K562 (cell line): ENCODE measurements at regions not wholly inside any gene's neighbourhood (a gene's known extent, or its start where the extent isn't known, plus 50 kb on each side); places are given as distances from the start of the nearest gene placed in this dataset.

Experiments
- ATAC-seq: fragments of 200-7000 bp; cut with Tn5 transposase; 3 replicates; pipeline ENCODE4 v1.9.1; 2020; ENCODE audit warnings: moderate library complexity
- BruUV-seq: library from RNA; stranded (reverse); fragments of 400-500 nt; replicated peaks from 2 replicates; lab custom pipeline; 2021; lab: Mats Ljungman, UMichigan
- CTCF ChIA-PET: fragments of 300-600 bp; formaldehyde crosslinking; extraction: SDS; loops from one replicate; lab custom pipeline; 2021; ENCODE audit warnings: low intra/inter-chr PET ratio; lab: Yijun Ruan, JAX
- POLR2A ChIA-PET: fragments of 300-600, 350-650 bp; sonication (Branson Sonifier 250); formaldehyde crosslinking; extraction: SDS; loops from one replicate; lab custom pipeline; 2021; ENCODE audit warnings: antibody characterized with exemption, inconsistent platforms; lab: Yijun Ruan, JAX
- DNase-seq, 4 experiments: peaks; one replicate each; pipeline versions ENCODE4 v3.0.0 to v3.0.0-alpha.2; 2011 to 2018; ENCODE audit warnings: low spot score in 3 of 4, mixed read lengths in 3 of 4; ENCODE audit errors: extremely low read depth in 1 of 4
- FAIRE-seq: peaks from 2 replicates; lab custom pipeline; 2011; peaks lifted over from hg19 to GRCh38; lab: Jason Lieb, UNC
- H2AFZ ChIP-seq: 2 replicates; pipeline ENCODE4 v1.6.0; 2011; ENCODE audit warnings: low read depth, low read length, control low read depth, inconsistent platforms
- H3K27ac ChIP-seq: fragments of 200-600 bp; 3 replicates; pipeline ENCODE4 v1.8.0; 2011; ENCODE audit warnings: low read depth, mild to moderate bottlenecking, control low read depth, inconsistent platforms, low read length, moderate library complexity, mixed read lengths; ENCODE audit errors: extremely low read depth
- H3K27me3 ChIP-seq, 2 experiments: fragments of 300-600 bp in 1 of 2; 2 replicates in 1 of 2; 3 replicates in 1 of 2; pipeline versions ENCODE4 v1.6.0 to v1.8.0; 2011; ENCODE audit warnings: inconsistent platforms in 2 of 2, low read length in 2 of 2, mild to moderate bottlenecking in 1 of 2, mixed read lengths in 1 of 2, moderate library complexity in 1 of 2; ENCODE audit not compliant: control insufficient read depth in 2 of 2, insufficient read depth in 2 of 2
- H3K36me3 ChIP-seq: fragments of 300-600 bp; 3 replicates; pipeline ENCODE4 v1.8.0; 2011; ENCODE audit warnings: mild to moderate bottlenecking, low read length, inconsistent platforms; ENCODE audit not compliant: control insufficient read depth, insufficient read depth
- H3K4me1 ChIP-seq, 2 experiments: fragments of 200-600 bp in 1 of 2; replicated peaks in 1 of 2; 2 replicates in 1 of 2; 3 replicates in 1 of 2; pipeline versions ENCODE4 v1.5.1 to v1.8.0; 2011; ENCODE audit warnings: inconsistent platforms in 2 of 2, low read length in 2 of 2, mild to moderate bottlenecking in 1 of 2, mixed read lengths in 1 of 2, moderate library complexity in 1 of 2; ENCODE audit not compliant: control insufficient read depth in 2 of 2, insufficient read depth in 2 of 2
- H3K4me2 ChIP-seq: 2 replicates; pipeline ENCODE4 v1.6.1; 2011; ENCODE audit warnings: low read length, control low read depth, inconsistent platforms, mixed read lengths; ENCODE audit not compliant: insufficient read depth
- H3K4me3 ChIP-seq: fragments of 200-600 bp; sonication (generic), shearing (Covaris generic); 2 replicates; pipeline ENCODE4 v1.5.1; 2016; ENCODE audit warnings: control low read depth, inconsistent platforms
- H3K79me2 ChIP-seq: fragments of 200-600 bp; 3 replicates; pipeline ENCODE4 v1.8.0; 2011; ENCODE audit warnings: low read length, inconsistent platforms; ENCODE audit not compliant: control insufficient read depth, insufficient read depth
- H3K9ac ChIP-seq, 2 experiments: 2 replicates each; pipeline versions ENCODE4 v1.6.0 to v1.6.1; 2011; ENCODE audit warnings: low read depth in 2 of 2, low read length in 2 of 2, control low read depth in 1 of 2, inconsistent platforms in 1 of 2, mild to moderate bottlenecking in 1 of 2, mixed read lengths in 1 of 2; ENCODE audit not compliant: insufficient read depth in 1 of 2
- H3K9me1 ChIP-seq: one replicate; pipeline ENCODE4 v1.6.0; 2011; ENCODE audit warnings: inconsistent platforms, mild to moderate bottlenecking, low read length, moderate library complexity; ENCODE audit not compliant: control insufficient read depth, insufficient read depth
- H3K9me3 ChIP-seq: replicated peaks from 2 replicates; pipeline ENCODE4 v1.5.1; 2011; ENCODE audit warnings: low read depth, low read length, inconsistent platforms; ENCODE audit not compliant: control insufficient read depth, insufficient read depth
- H4K20me1 ChIP-seq: replicated peaks from 2 replicates; pipeline ENCODE4 v1.6.1; 2011; ENCODE audit warnings: low read length, inconsistent platforms, mixed read lengths; ENCODE audit not compliant: control insufficient read depth, insufficient read depth
- BACH1 ChIP-seq: fragments of 200-800 bp; sonication (Bioruptor generic); IDR thresholded peaks from 2 replicates; pipeline ENCODE4 v1.6.1; 2016; ENCODE audit warnings: missing genetic modification characterization, missing compliant biosample characterization
- C11orf30 ChIP-seq: fragments of 450-650 bp; IDR thresholded peaks from 2 replicates; pipeline ENCODE4 v1.6.1; 2016; ENCODE audit warnings: low read depth, mild to moderate bottlenecking
- CREB3 ChIP-seq: fragments of 450-650 bp; conservative IDR thresholded peaks from 2 replicates; pipeline ENCODE4 v1.6.1; 2016; ENCODE audit warnings: missing genetic modification characterization, low read depth, mild to moderate bottlenecking, missing compliant biosample characterization, moderate library complexity
- DNMT1 ChIP-seq: fragments of 450-650 bp; IDR thresholded peaks from 2 replicates; pipeline ENCODE4 v1.6.1; 2016; ENCODE audit warnings: antibody characterized with exemption, mild to moderate bottlenecking
- MAFF ChIP-seq: IDR thresholded peaks from 2 replicates; pipeline ENCODE4 v1.6.1; 2012; ENCODE audit warnings: low read length, improper control_type of control experiment
- MAFG ChIP-seq: fragments of 450-650 bp; conservative IDR thresholded peaks from 2 replicates; pipeline ENCODE4 v1.6.1; 2016; ENCODE audit warnings: missing genetic modification characterization, missing compliant biosample characterization
- MAFK ChIP-seq: IDR thresholded peaks from 2 replicates; pipeline ENCODE4 v1.6.1; 2011; ENCODE audit warnings: low read length, improper control_type of control experiment
- ZNF316 ChIP-seq: fragments of 450-650 bp; IDR thresholded peaks from 2 replicates; pipeline ENCODE4 v1.6.1; 2016
- WGBS: fragments of 100-300 bp; shearing (Covaris generic); methylation state at CpG from one replicate; pipeline ENCODE4 v1.1.6; 2016; ENCODE audit warnings: low coverage, mixed read lengths; ENCODE audit not compliant: insufficient coverage; ENCODE audit errors: missing lambda C conversion rate; 5-methylcytosine and 5-hydroxymethylcytosine counted together
- in situ Hi-C: fragments of 300-500 bp; cut with MboI; formaldehyde crosslinking; loops from 4 replicates; pipeline ENCODE4 v1.15.0; 2018; ENCODE audit warnings: inconsistent platforms, mixed read lengths
- intact Hi-C: fragments of 100-400 bp; cut with micrococcal nuclease; formaldehyde crosslinking; loops from 2 replicates; pipeline ENCODE4 v1.14.2; 2022
- TF ChIP-seq, protein P1 (sequence below), 2 experiments: fragments of 450-650 bp in 1 of 2; sonication (generic) in 1 of 2; formaldehyde crosslinking in 1 of 2; IDR thresholded peaks in 1 of 2; conservative IDR thresholded peaks in 1 of 2; 2 replicates each; pipeline versions ENCODE4 v1.6.1 to v1.8.1; 2016 to 2023; ENCODE audit warnings: mild to moderate bottlenecking in 2 of 2, moderate library complexity in 2 of 2, inconsistent platforms in 1 of 2, missing genetic modification reagents in 1 of 2
- TF ChIP-seq, protein P2 (sequence below): fragments of 250-450 bp; sonication (Bioruptor Pico); IDR thresholded peaks from 2 replicates; pipeline ENCODE4 v1.9.0; 2021; ENCODE audit warnings: mild to moderate bottlenecking

DNA sequence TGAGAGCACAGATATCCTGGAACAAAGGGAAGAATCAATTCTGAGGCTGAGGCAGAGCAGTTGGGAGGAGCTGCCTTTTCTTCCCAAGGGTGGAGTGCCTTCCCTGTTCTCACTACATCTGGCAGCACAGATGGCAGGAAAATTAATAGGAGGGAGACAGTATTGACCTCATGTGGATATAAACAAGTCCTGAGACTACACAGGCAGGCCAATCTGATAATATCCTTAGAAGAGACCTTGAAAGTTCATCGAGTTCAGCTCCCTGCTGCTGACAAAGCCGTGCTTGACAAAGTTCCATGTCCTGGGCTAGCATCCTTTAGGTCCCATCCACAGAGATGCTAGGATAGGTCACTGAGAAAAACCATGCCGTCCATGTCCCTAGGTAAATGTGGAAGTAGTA, 1451.5 kb downstream of the EFNB2 start (continued):
- TF ChIP-seq CREB3 (tag) (no peak), DNMT1 (no peak), BACH1 (tag) (no peak)
- TF ChIP-seq, protein P1, sequence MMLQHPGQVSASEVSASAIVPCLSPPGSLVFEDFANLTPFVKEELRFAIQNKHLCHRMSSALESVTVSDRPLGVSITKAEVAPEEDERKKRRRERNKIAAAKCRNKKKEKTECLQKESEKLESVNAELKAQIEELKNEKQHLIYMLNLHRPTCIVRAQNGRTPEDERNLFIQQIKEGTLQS (IDR thresholded peaks at IDR 0.05), result no peak
- TF ChIP-seq, protein P1 (CRISPR knock-in tag; conservative IDR thresholded peaks at IDR 0.05), result no peak

DNA sequence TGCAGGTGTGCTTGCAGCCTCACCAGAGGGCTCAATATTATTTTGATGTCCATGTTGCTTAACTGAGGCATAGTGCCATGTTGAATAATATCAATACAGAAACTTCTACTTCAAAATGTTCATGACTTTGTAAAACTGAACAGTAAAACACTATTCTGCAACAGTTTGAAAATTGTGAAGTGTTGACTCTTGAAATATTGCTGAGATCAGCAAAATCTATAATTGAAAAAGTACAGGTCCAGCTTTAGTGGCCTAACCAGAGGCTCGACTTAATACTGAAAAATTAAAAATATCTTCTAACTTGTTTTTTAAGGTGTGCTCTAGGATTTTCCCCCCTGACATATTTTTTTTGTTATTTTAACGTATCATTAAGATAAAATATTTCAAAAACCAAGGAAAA, 1460.7 kb downstream of the EFNB2 start:
- H3K9me1 ChIP-seq, result no peaks in the 10 kb centered on the region
- H3K4me3 ChIP-seq, result no peak overlapping the region
- no peak overlapping the region for H3K4me2 ChIP-seq
- H3K9ac ChIP-seq, result no peak overlapping the region
- H3K79me2 ChIP-seq, result no peaks in the 10 kb centered on the region
- no peaks in the 10 kb centered on the region for H4K20me1 ChIP-seq
- no peaks in the 10 kb centered on the region; the same call in 1 of the 2 replicates for H3K9me3 ChIP-seq
- H3K27ac ChIP-seq, result no peak overlapping the region
- H3K4me1 ChIP-seq, result no peaks in the 10 kb centered on the region
- BruUV-seq, result no TSS peak
- H2AFZ ChIP-seq, result no peak overlapping the region
- H3K36me3 ChIP-seq, result no peaks in the 10 kb centered on the region
- in situ Hi-C loops (no loop called here), intact Hi-C loops (no loop called here)
- DNase-seq (no peak), ATAC-seq (no peak), FAIRE-seq (no peak)
- no peaks in the 10 kb centered on the region for H3K27me3 ChIP-seq
- ChIA-PET POLR2A (no interaction called here), CTCF (no interaction called here)
- peak; percentile 52 for TF ChIP-seq C11orf30
- peak; percentile 97 for TF ChIP-seq MAFK
- peak; percentile 94 for TF ChIP-seq MAFF
- TF ChIP-seq, protein P2, sequence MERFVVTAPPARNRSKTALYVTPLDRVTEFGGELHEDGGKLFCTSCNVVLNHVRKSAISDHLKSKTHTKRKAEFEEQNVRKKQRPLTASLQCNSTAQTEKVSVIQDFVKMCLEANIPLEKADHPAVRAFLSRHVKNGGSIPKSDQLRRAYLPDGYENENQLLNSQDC (CRISPR knock-in tag), result no peak
- TF ChIP-seq ZNF316, result peak; percentile 79
- TF ChIP-seq MAFG (tag), result peak; percentile 76
- TF ChIP-seq, all 486 proteins: peak for 5
- WGBS, result 0% methylated on average over 2 of the region's 2 CpGs
